ENCODE measurements at regions not wholly inside any gene's neighbourhood (a gene's known extent, or its start where the extent isn't known, plus 50 kb on each side); places are given as distances from the start of the nearest gene placed in this dataset.

- Histone ChIP-seq H3K9me3 (peaks cover 0 to 5% of the 10 kb centered on the region in 2 donors), H3K4me3 (no peak overlapping the region), H3K4me1 (no peaks in the 10 kb centered on the region), H3K27me3 (no peaks in the 10 kb centered on the region), H3K27ac (no peak overlapping the region), H3K36me3 (no peaks in the 10 kb centered on the region)
- TF ChIP-seq POLR2AphosphoS5 (IDR thresholded peaks at IDR 0.05), result no peak
- TF ChIP-seq EP300 (IDR thresholded peaks at IDR 0.05; ENCODE audit: low read depth), result no peak
- TF ChIP-seq CTCF (IDR thresholded peaks at IDR 0.05), result no peak
- 81 to 83% methylated on average over 1 of the region's 1 CpG for WGBS, 2 donors (ENCODE audit: low coverage in 1 of 2)
- DNase-seq, result no peak
- intact Hi-C loops (cut with DNase I; ENCODE audit: low total_unique reads) (no loop called here), in situ Hi-C loops (cut with MboI; ENCODE audit: low pct_ligation_motif_present in 1 of 4, low pct_unique_long_range_greater_than_20kb in 1 of 4, low sequenced_read_pairs in 3 of 4) (no loop called here)
These were observed 369.8 kb upstream of the KAZN start for GRCh38 chr1:14228677-14229076.

- TF ChIP-seq POLR2A (IDR thresholded peaks at IDR 0.05) (no peak), EP300 (IDR thresholded peaks at IDR 0.05; ENCODE audit: low read depth) (no peak), CTCF (IDR thresholded peaks at IDR 0.05) (no peak), POLR2AphosphoS5 (IDR thresholded peaks at IDR 0.05) (no peak)
- no peak overlapping the region for H3K27ac ChIP-seq
- no peaks in the 10 kb centered on the region for H3K4me1 ChIP-seq
- no peak for DNase-seq
- 84 to 100% methylated on average over 1 to 2 of the region's 2 CpGs for WGBS, 2 donors (ENCODE audit: low coverage in 1 of 2)
- H3K36me3 ChIP-seq, result no peaks in the 10 kb centered on the region
- in situ Hi-C loops (cut with MboI; ENCODE audit: low pct_ligation_motif_present in 1 of 4, low pct_unique_long_range_greater_than_20kb in 1 of 4, low sequenced_read_pairs in 3 of 4) (no loop called here), intact Hi-C loops (cut with DNase I; ENCODE audit: low total_unique reads) (no loop called here)
- H3K9me3 ChIP-seq, result peaks cover 0 to 5% of the 10 kb centered on the region in 2 donors
- H3K4me3 ChIP-seq, result no peak overlapping the region
- H3K27me3 ChIP-seq, result no peaks in the 10 kb centered on the region
These were observed 365.0 kb upstream of the KAZN start for GRCh38 chr1:14233510-14233909.

- Histone ChIP-seq H3K27ac (no peak overlapping the region), H3K9me3 (peaks cover 0 to 5% of the 10 kb centered on the region in 2 donors), H3K4me3 (no peak overlapping the region), H3K4me1 (no peaks in the 10 kb centered on the region), H3K36me3 (no peaks in the 10 kb centered on the region), H3K27me3 (no peaks in the 10 kb centered on the region)
- in situ Hi-C loops (cut with MboI; ENCODE audit: low pct_ligation_motif_present in 1 of 4, low pct_unique_long_range_greater_than_20kb in 1 of 4, low sequenced_read_pairs in 3 of 4), result no loop called here
- TF ChIP-seq EP300 (IDR thresholded peaks at IDR 0.05; ENCODE audit: low read depth) (no peak), POLR2A (IDR thresholded peaks at IDR 0.05) (no peak), CTCF (IDR thresholded peaks at IDR 0.05) (no peak), POLR2AphosphoS5 (IDR thresholded peaks at IDR 0.05) (no peak)
- intact Hi-C loops (cut with DNase I; ENCODE audit: low total_unique reads), result no loop called here
- DNase-seq, result no peak
- 92 to 100% methylated on average over 1 to 2 of the region's 2 CpGs for WGBS, 2 donors (ENCODE audit: low coverage in 1 of 2)
These were observed 362.4 kb upstream of the KAZN start for GRCh38 chr1:14236097-14236496.

GRCh38 chr1:14238472-14239307 is 359.8 kb upstream of the KAZN start:
- TF ChIP-seq CTCF (IDR thresholded peaks at IDR 0.05) (no peak), POLR2AphosphoS5 (IDR thresholded peaks at IDR 0.05) (peak in 2 of 3 donors; percentile 29 to 49)
- peak overlapping the region in 1 of 4 donors; percentile 57 for H3K27ac ChIP-seq
- H3K9me3 ChIP-seq, result no peaks in the 10 kb centered on the region
- DNase-seq, result peak; percentile 39
- in situ Hi-C loops (cut with MboI; ENCODE audit: low pct_ligation_motif_present in 1 of 4, low pct_unique_long_range_greater_than_20kb in 1 of 4, low sequenced_read_pairs in 3 of 4) (no loop called here), intact Hi-C loops (cut with DNase I; ENCODE audit: low total_unique reads) (no loop called here)
- H3K4me3 ChIP-seq, result no peak overlapping the region
- 77 to 80% methylated on average over 3 to 9 of the region's 9 CpGs for WGBS, 2 donors (ENCODE audit: low coverage in 1 of 2)
- no peaks in the 10 kb centered on the region for H3K4me1 ChIP-seq
- H3K36me3 ChIP-seq, result no peaks in the 10 kb centered on the region
- no peaks in the 10 kb centered on the region for H3K27me3 ChIP-seq
